ENCODE measurements at regions not wholly inside any gene's neighbourhood (a gene's known extent, or its start where the extent isn't known, plus 50 kb on each side); places are given as distances from the start of the nearest gene placed in this dataset.

GRCh38 chr21:35850542-35851103, 209.7 kb downstream of the SETD4 start:
- no peak for FAIRE-seq
- BruUV-seq (replicated peaks): no TSS peak
- no peaks in the 10 kb centered on the region for H3K79me2 ChIP-seq (ENCODE audit: control insufficient read depth, insufficient read depth, low read length)
- no peak overlapping the region for H3K4me2 ChIP-seq (ENCODE audit: insufficient read depth, low read length)
- no peak overlapping the region for H3K9ac ChIP-seq (replicated peaks; ENCODE audit: extremely low read depth, insufficient read depth, low read length)
- no peaks in the 10 kb centered on the region for H3K36me3 ChIP-seq (ENCODE audit: control insufficient read depth in 2 of 2, extremely low read depth in 1 of 2, insufficient read depth in 2 of 2, low read length in 2 of 2)
- dilution Hi-C loops (cut with MboI; ENCODE audit: extremely low pct_ligation_motif_present, low sequenced_read_pairs): no loop called here
- no peaks in the 10 kb centered on the region for H3K9me3 ChIP-seq (replicated peaks; ENCODE audit: control insufficient read depth, insufficient read depth, low read length)
- no peaks in the 10 kb centered on the region for H3K9me1 ChIP-seq (replicated peaks; ENCODE audit: control insufficient read depth, extremely low read depth, insufficient read depth, low read length)
- TF ChIP-seq EZH2 (IDR thresholded peaks at IDR 0.05; ENCODE audit: borderline replicate concordance, low read depth, low read length, severe bottlenecking): no peak
- TF ChIP-seq JUN (IDR thresholded peaks at IDR 0.05; ENCODE audit: borderline replicate concordance, insufficient read depth, insufficient read length, low read depth): no peak
- TF ChIP-seq MAX (IDR thresholded peaks at IDR 0.05; ENCODE audit: insufficient read depth, insufficient read length): no peak
- no peak overlapping the region for H2AFZ ChIP-seq (ENCODE audit: low read depth, low read length)
- no peak for DNase-seq (ENCODE audit: low read depth, low spot score)
- ChIA-PET POLR2A (no interaction called here), CTCF (interaction anchor here (0.8 to 3.0 kb wide), 6 partner anchors 11 to 1105 kb away, joined by 3 to 23 read pairs (median 4); no protein-coding TSS in a partner anchor)
- no peaks in the 10 kb centered on the region for H4K20me1 ChIP-seq (replicated peaks; ENCODE audit: control insufficient read depth, extremely low read depth, insufficient read depth, low read length)
- H3K4me3 ChIP-seq (replicated peaks in 1 of 3; ENCODE audit: insufficient read depth in 1 of 3, low read depth in 1 of 3, low read length in 3 of 3): no peak overlapping the region
- intact Hi-C loops (cut with micrococcal nuclease): no loop called here
- H3K27ac ChIP-seq (ENCODE audit: insufficient read depth, low read depth, low read length): no peak overlapping the region
- peaks cover 19% of the 10 kb centered on the region for H3K4me1 ChIP-seq (ENCODE audit: control insufficient read depth, extremely low read depth, insufficient read depth, low read length)
- H3K27me3 ChIP-seq (ENCODE audit: control insufficient read depth in 2 of 2, insufficient read depth in 2 of 2, low read length in 2 of 2): no peaks in the 10 kb centered on the region

DNA sequence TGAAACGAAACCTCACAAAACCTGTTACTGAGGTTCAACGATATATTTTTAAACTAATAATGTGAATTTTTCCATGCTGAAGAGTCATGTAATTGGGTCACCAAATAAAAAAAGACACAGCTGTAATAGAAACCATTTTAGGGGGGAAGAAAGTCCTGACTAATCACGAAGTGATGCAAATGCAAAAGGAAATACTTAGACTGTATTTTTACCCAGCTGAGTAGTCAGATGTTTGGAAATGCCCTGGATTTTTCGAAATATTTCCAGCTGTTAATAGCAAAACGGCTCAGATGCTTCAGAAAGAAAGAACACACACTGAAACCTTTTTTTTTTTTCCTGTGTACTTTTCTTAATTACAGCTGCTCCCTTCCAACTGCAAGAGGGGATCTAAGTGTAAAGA, 210.3 kb downstream of the SETD4 start:
- Histone ChIP-seq H4K20me1 (replicated peaks; ENCODE audit: control insufficient read depth, extremely low read depth, insufficient read depth, low read length) (no peaks in the 10 kb centered on the region), H3K27ac (ENCODE audit: insufficient read depth, low read depth, low read length) (no peak overlapping the region), H3K9me1 (replicated peaks; ENCODE audit: control insufficient read depth, extremely low read depth, insufficient read depth, low read length) (no peaks in the 10 kb centered on the region), H3K79me2 (ENCODE audit: control insufficient read depth, insufficient read depth, low read length) (no peaks in the 10 kb centered on the region), H2AFZ (ENCODE audit: low read depth, low read length) (no peak overlapping the region), H3K4me1 (ENCODE audit: control insufficient read depth, extremely low read depth, insufficient read depth, low read length) (peaks cover 13% of the 10 kb centered on the region), H3K36me3 (ENCODE audit: control insufficient read depth in 2 of 2, extremely low read depth in 1 of 2, insufficient read depth in 2 of 2, low read length in 2 of 2) (no peaks in the 10 kb centered on the region), H3K4me3 (replicated peaks in 1 of 3; ENCODE audit: insufficient read depth in 1 of 3, low read depth in 1 of 3, low read length in 3 of 3) (no peak overlapping the region), H3K4me2 (ENCODE audit: insufficient read depth, low read length) (no peak overlapping the region), H3K27me3 (ENCODE audit: control insufficient read depth in 2 of 2, insufficient read depth in 2 of 2, low read length in 2 of 2) (peaks cover 0 to 1% of the 10 kb centered on the region in 2 experiments), H3K9me3 (replicated peaks; ENCODE audit: control insufficient read depth, insufficient read depth, low read length) (no peaks in the 10 kb centered on the region), H3K9ac (replicated peaks; ENCODE audit: extremely low read depth, insufficient read depth, low read length) (no peak overlapping the region)
- dilution Hi-C loops (cut with MboI; ENCODE audit: extremely low pct_ligation_motif_present, low sequenced_read_pairs): no loop called here
- ChIA-PET CTCF (interaction anchor here (0.8 to 3.0 kb wide), 7 partner anchors 10 to 1104 kb away, joined by 3 to 23 read pairs (median 3); no protein-coding TSS in a partner anchor), POLR2A (no interaction called here)
- peak; percentile 8 for DNase-seq (ENCODE audit: low read depth, low spot score)
- no peak for FAIRE-seq
- no TSS peak for BruUV-seq (replicated peaks)
- intact Hi-C loops (cut with micrococcal nuclease): no loop called here
- TF ChIP-seq JUN (IDR thresholded peaks at IDR 0.05; ENCODE audit: borderline replicate concordance, insufficient read depth, insufficient read length, low read depth) (no peak), GATA2 (IDR thresholded peaks at IDR 0.05; ENCODE audit: insufficient read depth, insufficient read length, low read depth, low read length) (no peak), POLR2AphosphoS5 (IDR thresholded peaks at IDR 0.05; ENCODE audit: insufficient read depth, low read depth, low read length) (no peak), FOS (IDR thresholded peaks at IDR 0.05; ENCODE audit: borderline replicate concordance, insufficient read depth, low read length) (no peak), MAX (IDR thresholded peaks at IDR 0.05; ENCODE audit: insufficient read depth, insufficient read length) (no peak), MYC (IDR thresholded peaks at IDR 0.05; ENCODE audit: low read depth, low read length) (no peak), EZH2 (IDR thresholded peaks at IDR 0.05; ENCODE audit: borderline replicate concordance, low read depth, low read length, severe bottlenecking) (no peak), POLR2A (IDR thresholded peaks at IDR 0.05; ENCODE audit: low read depth, low read length) (no peak)
- TF ChIP-seq, protein P1, sequence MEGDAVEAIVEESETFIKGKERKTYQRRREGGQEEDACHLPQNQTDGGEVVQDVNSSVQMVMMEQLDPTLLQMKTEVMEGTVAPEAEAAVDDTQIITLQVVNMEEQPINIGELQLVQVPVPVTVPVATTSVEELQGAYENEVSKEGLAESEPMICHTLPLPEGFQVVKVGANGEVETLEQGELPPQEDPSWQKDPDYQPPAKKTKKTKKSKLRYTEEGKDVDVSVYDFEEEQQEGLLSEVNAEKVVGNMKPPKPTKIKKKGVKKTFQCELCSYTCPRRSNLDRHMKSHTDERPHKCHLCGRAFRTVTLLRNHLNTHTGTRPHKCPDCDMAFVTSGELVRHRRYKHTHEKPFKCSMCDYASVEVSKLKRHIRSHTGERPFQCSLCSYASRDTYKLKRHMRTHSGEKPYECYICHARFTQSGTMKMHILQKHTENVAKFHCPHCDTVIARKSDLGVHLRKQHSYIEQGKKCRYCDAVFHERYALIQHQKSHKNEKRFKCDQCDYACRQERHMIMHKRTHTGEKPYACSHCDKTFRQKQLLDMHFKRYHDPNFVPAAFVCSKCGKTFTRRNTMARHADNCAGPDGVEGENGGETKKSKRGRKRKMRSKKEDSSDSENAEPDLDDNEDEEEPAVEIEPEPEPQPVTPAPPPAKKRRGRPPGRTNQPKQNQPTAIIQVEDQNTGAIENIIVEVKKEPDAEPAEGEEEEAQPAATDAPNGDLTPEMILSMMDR (IDR thresholded peaks at IDR 0.05; ENCODE audit: extremely low read depth in 1 of 2, insufficient read depth in 1 of 2, low read depth in 1 of 2, low read length in 2 of 2): no peak

All from endothelial cell of umbilical vein (primary cell).